AG04450 (cell line): ENCODE measurements at regions not wholly inside any gene's neighbourhood (a gene's known extent, or its start where the extent isn't known, plus 50 kb on each side); places are given as distances from the start of the nearest gene placed in this dataset.

ENCODE experiments used
- CTCF ChIA-PET: fragments of 300-600, 350-600 bp; formaldehyde crosslinking; extraction: SDS; loops from one replicate; lab custom pipeline; 2022; ENCODE audit warnings: antibody characterized with exemption, inconsistent platforms; lab: Charles Lee
- POLR2A ChIA-PET: fragments of 350-600 bp; formaldehyde crosslinking; extraction: SDS; loops from one replicate; lab custom pipeline; 2021; ENCODE audit warnings: antibody characterized with exemption, inconsistent platforms; lab: Yijun Ruan, JAX
- DNase-seq: peaks from one replicate; pipeline ENCODE4 v3.0.0-alpha.2; 2011; ENCODE audit warnings: low read depth, low spot score
- H3K27ac ChIP-seq: one replicate; pipeline ENCODE4 v1.5.1; 2012; ENCODE audit warnings: low read depth, low read length, control low read depth
- H3K27me3 ChIP-seq: one replicate; pipeline ENCODE4 v1.6.0; 2012; ENCODE audit warnings: low read length; ENCODE audit not compliant: control insufficient read depth, insufficient read depth
- H3K4me3 ChIP-seq: 2 replicates; pipeline ENCODE4 v1.5.1; 2011; ENCODE audit warnings: mild to moderate bottlenecking, low read depth, low read length, control low read depth
- H3K9me3 ChIP-seq: 2 replicates; pipeline ENCODE4 v1.5.1; 2012; ENCODE audit warnings: low read length; ENCODE audit not compliant: control insufficient read depth, insufficient read depth
- TF ChIP-seq, protein P1 (sequence below): IDR thresholded peaks from 2 replicates; pipeline ENCODE4 v1.5.1; 2011; ENCODE audit warnings: low read depth, low read length, control low read depth, inconsistent platforms

DNA sequence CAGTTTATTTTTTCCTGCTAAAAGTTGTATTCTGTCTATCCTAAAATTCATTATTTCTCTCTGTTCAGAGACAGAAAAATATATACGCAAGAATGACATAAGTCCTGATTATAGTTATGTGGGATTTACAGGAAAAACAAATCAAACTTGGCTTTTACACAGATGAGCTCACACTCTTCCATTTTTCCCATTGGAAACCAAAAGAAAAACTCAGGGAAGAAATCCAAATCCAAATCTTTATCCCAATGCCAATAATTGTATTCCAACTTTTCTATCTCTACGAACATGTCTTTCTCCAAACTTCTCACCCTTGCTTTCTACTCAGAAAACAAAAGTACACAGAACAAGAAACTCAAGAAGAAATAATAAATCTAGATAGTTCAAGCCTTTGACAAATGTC lies 249.1 kb upstream of the TMEFF2 start:
- TF ChIP-seq, protein P1, sequence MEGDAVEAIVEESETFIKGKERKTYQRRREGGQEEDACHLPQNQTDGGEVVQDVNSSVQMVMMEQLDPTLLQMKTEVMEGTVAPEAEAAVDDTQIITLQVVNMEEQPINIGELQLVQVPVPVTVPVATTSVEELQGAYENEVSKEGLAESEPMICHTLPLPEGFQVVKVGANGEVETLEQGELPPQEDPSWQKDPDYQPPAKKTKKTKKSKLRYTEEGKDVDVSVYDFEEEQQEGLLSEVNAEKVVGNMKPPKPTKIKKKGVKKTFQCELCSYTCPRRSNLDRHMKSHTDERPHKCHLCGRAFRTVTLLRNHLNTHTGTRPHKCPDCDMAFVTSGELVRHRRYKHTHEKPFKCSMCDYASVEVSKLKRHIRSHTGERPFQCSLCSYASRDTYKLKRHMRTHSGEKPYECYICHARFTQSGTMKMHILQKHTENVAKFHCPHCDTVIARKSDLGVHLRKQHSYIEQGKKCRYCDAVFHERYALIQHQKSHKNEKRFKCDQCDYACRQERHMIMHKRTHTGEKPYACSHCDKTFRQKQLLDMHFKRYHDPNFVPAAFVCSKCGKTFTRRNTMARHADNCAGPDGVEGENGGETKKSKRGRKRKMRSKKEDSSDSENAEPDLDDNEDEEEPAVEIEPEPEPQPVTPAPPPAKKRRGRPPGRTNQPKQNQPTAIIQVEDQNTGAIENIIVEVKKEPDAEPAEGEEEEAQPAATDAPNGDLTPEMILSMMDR = no peak
- CTCF ChIA-PET = interaction anchor here (0.6 kb wide), 1 partner anchor 878 kb away, joined by 4 read pairs; no protein-coding TSS in a partner anchor
- POLR2A ChIA-PET = no interaction called here

DNA sequence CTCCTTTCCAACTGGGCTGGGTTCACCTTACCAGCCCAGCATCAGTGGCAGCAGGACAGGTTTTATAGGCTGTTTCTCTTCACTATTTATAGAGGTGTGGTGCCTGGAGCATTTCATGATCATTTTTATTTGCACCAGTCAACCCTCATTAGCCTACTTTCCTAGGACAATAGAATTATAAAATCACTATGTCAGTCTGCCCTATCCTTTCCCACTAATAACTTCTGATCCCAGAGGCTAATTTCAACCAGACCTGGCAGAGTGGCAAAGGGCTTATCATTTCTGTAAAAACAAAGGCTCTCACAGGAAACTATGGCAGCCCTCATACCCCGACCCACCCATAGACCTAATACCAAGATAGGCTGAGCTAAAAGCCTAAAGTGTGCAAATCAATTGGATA lies 243.5 kb upstream of the TMEFF2 start:
- Histone ChIP-seq H3K4me3 (no peak overlapping the region), H3K27me3 (no peaks in the 10 kb centered on the region), H3K9me3 (no peaks in the 10 kb centered on the region), H3K27ac (no peak overlapping the region)
- ChIA-PET CTCF (no interaction called here), POLR2A (no interaction called here)
- TF ChIP-seq, protein P1 = no peak
- no peak for DNase-seq

More for the DNA sequence above, 249.1 kb upstream of the TMEFF2 start:
- Histone ChIP-seq H3K27me3 (no peaks in the 10 kb centered on the region), H3K27ac (no peak overlapping the region), H3K9me3 (no peaks in the 10 kb centered on the region), H3K4me3 (no peak overlapping the region)
- no peak for DNase-seq

DNA sequence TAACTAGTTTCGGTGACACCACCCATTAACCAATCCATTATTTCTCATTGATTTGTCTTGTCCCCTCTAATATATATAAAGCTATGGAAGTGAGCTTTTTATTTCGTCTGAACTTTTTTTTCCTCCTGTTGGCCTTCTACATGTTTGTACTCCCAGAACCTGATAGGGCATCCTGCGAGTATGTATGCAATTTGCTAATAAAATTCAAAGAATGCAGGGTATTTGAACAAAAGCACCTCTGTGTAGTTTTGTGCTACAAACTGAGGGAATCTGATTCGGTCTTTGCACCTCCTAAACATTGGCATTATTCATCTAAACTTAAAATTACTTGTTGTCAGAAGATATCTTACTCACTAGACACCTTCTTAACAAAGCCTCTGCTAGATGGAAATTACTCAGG lies 242.9 kb upstream of the TMEFF2 start:
- H3K9me3 ChIP-seq = no peaks in the 10 kb centered on the region
- no peak for DNase-seq
- CTCF ChIA-PET = no interaction called here
- no peaks in the 10 kb centered on the region for H3K27me3 ChIP-seq
- no peak overlapping the region for H3K27ac ChIP-seq
- TF ChIP-seq, protein P1 = no peak
- H3K4me3 ChIP-seq = no peak overlapping the region
- POLR2A ChIA-PET = no interaction called here

DNA sequence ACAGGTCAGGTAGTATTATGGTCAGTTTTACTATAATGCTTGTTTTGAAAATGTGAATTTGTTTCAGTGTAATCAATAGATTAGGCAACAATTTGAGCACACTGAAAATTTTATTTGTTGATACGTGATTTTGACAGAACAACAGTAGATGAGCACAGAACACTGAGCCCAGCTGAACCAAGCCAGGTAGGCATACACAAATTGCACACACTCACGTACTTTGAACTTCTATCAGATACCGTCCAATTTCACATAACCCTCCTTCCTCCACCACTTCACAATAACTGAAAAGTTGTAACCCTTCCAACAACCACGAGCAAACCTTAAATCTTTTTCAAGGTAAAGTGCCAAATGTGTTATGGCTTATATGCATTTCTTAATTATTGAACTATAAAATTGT lies 229.5 kb upstream of the TMEFF2 start:
- Histone ChIP-seq H3K9me3 (no peaks in the 10 kb centered on the region), H3K27ac (no peak overlapping the region), H3K4me3 (no peak overlapping the region), H3K27me3 (no peaks in the 10 kb centered on the region)
- TF ChIP-seq, protein P1 = no peak
- ChIA-PET CTCF (no interaction called here), POLR2A (no interaction called here)
- DNase-seq = no peak

DNA sequence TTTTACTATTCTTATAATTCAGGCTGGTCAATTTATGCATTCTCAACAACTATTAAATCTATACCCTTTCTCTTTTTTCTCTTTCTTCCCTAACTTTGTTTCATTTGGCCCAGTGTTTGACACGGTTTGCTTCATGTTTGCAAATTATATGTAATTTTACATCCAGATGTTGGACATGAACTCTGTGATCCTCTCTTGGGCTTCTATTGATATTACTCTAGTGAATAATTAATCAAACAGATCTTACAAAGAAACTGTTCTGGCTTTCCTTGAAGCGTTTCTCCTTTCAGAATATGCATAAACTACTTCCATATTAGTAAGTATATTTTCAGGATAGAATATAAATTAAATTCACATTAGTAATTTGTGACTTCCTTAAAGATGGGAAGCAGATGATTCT lies 225.1 kb upstream of the TMEFF2 start:
- POLR2A ChIA-PET = no interaction called here
- TF ChIP-seq, protein P1 = no peak
- DNase-seq = no peak
- CTCF ChIA-PET = no interaction called here
- Histone ChIP-seq H3K4me3 (no peak overlapping the region), H3K27ac (no peak overlapping the region), H3K9me3 (peaks cover 1% of the 10 kb centered on the region; the same call in 1 of the 2 replicates), H3K27me3 (no peaks in the 10 kb centered on the region)
